Prostate gland (tissue), 2 donors: ENCODE measurements at regions not wholly inside any gene's neighbourhood (a gene's known extent, or its start where the extent isn't known, plus 50 kb on each side); places are given as distances from the start of the nearest gene placed in this dataset.

Source experiments
- DNase-seq: peaks from one replicate; pipeline ENCODE4 v3.0.0-alpha.2; 2019; ENCODE audit warnings: low spot score
- H3K27ac ChIP-seq, 2 donors: fragments of 200-600 bp; sonication (generic); 2 replicates each; pipeline ENCODE4 v1.5.1; 2017 to 2019
- H3K27me3 ChIP-seq: fragments of 200-600 bp; sonication (generic); replicated peaks from 2 replicates; pipeline ENCODE4 v1.5.1; 2019; ENCODE audit not compliant: insufficient read depth
- H3K36me3 ChIP-seq, 2 donors: fragments of 200-600 bp; sonication (generic); 1 replicate in 1 of 2; 2 replicates in 1 of 2; pipeline versions ENCODE4 v1.5.1 to v1.8.1; 2017 to 2019
- H3K4me1 ChIP-seq: fragments of 200-600 bp; sonication (generic); replicated peaks from 2 replicates; pipeline ENCODE4 v1.5.1; 2019
- H3K4me3 ChIP-seq, 2 donors: fragments of 200-600 bp; sonication (generic); 2 replicates each; pipeline ENCODE4 v1.5.1; 2017 to 2019
- H3K9me3 ChIP-seq: fragments of 200-600 bp; sonication (generic); 2 replicates; pipeline ENCODE4 v1.5.1; 2017
- POLR2A ChIP-seq: fragments of 450-650 bp; IDR thresholded peaks from one replicate; pipeline ENCODE4 v1.6.1; 2016; ENCODE audit warnings: antibody characterized with exemption, mild to moderate bottlenecking
- POLR2AphosphoS5 ChIP-seq: sonication (generic); formaldehyde crosslinking; IDR thresholded peaks from one replicate; pipeline ENCODE4 v1.6.1; 2017; ENCODE audit warnings: antibody characterized with exemption
- WGBS: methylation state at CpG from one replicate; pipeline ENCODE4 v1.1.5; 2018; 5-methylcytosine and 5-hydroxymethylcytosine counted together
- intact Hi-C: fragments of 100-400 bp; cut with DNase I; formaldehyde crosslinking; loops from one replicate; pipeline ENCODE4 v1.14.2; 2022
- TF ChIP-seq, protein P1 (sequence below), 4 experiments: fragments of 200-600 bp in 2 of 4; fragments of 450-650 bp in 2 of 4; sonication (generic) in 2 of 4; IDR thresholded peaks; 1 replicate in 3 of 4; 2 replicates in 1 of 4; pipeline ENCODE4 v1.5.1; 2016 to 2019; ENCODE audit warnings: antibody characterized with exemption in 4 of 4, mild to moderate bottlenecking in 2 of 4, moderate library complexity in 2 of 4

DNA sequence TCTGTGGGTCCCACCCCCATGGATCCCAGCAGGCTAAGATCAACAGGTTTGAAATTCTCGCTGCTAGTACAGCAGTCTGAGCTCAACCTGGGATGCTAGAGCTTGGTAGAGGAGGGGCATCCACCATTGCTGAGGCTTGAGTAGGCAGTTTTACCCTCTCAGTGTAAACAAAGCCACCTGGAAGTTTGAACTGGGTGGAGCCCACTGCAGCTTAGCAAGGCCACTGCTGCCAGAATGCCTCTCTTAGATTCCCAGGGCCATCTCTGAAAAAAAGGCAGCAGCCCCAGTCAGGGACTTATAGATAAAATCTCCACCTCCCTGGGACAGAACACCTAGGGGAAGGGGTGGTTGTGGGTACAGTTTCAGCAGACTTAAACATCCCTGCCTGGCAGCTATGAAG is 190.0 kb upstream of the CACNA2D1 start:
- Histone ChIP-seq H3K9me3 (no peaks in the 10 kb centered on the region), H3K4me1 (no peaks in the 10 kb centered on the region), H3K36me3 (no peaks in the 10 kb centered on the region), H3K27me3 (no peaks in the 10 kb centered on the region), H3K4me3 (no peak overlapping the region), H3K27ac (no peak overlapping the region)
- intact Hi-C loops = no loop called here
- TF ChIP-seq, protein P1, sequence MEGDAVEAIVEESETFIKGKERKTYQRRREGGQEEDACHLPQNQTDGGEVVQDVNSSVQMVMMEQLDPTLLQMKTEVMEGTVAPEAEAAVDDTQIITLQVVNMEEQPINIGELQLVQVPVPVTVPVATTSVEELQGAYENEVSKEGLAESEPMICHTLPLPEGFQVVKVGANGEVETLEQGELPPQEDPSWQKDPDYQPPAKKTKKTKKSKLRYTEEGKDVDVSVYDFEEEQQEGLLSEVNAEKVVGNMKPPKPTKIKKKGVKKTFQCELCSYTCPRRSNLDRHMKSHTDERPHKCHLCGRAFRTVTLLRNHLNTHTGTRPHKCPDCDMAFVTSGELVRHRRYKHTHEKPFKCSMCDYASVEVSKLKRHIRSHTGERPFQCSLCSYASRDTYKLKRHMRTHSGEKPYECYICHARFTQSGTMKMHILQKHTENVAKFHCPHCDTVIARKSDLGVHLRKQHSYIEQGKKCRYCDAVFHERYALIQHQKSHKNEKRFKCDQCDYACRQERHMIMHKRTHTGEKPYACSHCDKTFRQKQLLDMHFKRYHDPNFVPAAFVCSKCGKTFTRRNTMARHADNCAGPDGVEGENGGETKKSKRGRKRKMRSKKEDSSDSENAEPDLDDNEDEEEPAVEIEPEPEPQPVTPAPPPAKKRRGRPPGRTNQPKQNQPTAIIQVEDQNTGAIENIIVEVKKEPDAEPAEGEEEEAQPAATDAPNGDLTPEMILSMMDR (IDR thresholded peaks at IDR 0.05) = no peak
- no peak for TF ChIP-seq POLR2A
- no peak for TF ChIP-seq POLR2AphosphoS5
- 94% methylated on average over 1 of the region's 1 CpG for WGBS
- DNase-seq = no peak

DNA sequence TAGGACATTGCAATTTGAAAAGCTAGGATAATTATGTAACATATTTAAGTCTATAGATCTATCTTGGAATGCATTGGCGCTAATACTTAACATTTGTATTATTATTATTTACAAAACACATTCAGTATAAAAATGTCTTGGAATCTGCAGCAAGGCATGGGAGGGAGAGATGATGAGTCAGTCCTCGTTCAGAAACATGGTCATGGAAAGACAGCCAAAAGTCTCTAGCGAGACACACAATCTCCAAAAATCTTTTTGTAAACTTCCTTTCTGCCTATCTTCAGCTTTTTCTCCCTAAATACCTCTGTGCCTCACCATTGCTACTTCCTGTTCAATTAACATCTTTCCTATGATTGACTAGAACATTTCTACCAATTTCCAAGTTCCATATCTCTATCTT is 188.4 kb upstream of the CACNA2D1 start:
- intact Hi-C loops = no loop called here

DNA sequence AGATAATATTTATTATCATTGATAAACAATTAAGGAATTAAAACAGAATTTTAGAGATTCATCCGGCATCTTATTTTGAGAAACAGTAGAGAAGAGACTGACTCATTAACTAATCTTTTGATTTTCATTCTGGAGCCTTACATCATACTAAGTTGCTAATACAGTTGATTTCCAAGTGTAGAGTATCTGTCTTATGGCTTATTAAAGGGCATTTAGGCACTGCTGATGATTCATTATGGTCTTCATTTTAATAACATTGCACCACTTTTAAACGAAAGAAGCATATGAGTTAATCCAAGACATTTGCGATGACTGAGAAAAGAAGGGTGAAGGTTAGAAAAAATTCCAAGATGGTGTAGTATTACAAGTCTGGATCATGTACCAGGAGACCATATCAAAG is 186.0 kb upstream of the CACNA2D1 start:
- TF ChIP-seq POLR2A (no peak), POLR2AphosphoS5 (no peak)
- TF ChIP-seq, protein P1 (IDR thresholded peaks at IDR 0.05) = no peak
- 82% methylated on average over 3 of the region's 3 CpGs for WGBS
- intact Hi-C loops = no loop called here

More for the DNA sequence above, 188.4 kb upstream of the CACNA2D1 start:
- TF ChIP-seq POLR2A (no peak), POLR2AphosphoS5 (no peak)
- TF ChIP-seq, protein P1 (IDR thresholded peaks at IDR 0.05) = no peak
- Histone ChIP-seq H3K9me3 (no peaks in the 10 kb centered on the region), H3K4me1 (no peaks in the 10 kb centered on the region), H3K4me3 (no peak overlapping the region), H3K27me3 (no peaks in the 10 kb centered on the region), H3K36me3 (no peaks in the 10 kb centered on the region), H3K27ac (no peak overlapping the region)
- DNase-seq = no peak
- 49% methylated on average over 3 of the region's 3 CpGs for WGBS

DNA sequence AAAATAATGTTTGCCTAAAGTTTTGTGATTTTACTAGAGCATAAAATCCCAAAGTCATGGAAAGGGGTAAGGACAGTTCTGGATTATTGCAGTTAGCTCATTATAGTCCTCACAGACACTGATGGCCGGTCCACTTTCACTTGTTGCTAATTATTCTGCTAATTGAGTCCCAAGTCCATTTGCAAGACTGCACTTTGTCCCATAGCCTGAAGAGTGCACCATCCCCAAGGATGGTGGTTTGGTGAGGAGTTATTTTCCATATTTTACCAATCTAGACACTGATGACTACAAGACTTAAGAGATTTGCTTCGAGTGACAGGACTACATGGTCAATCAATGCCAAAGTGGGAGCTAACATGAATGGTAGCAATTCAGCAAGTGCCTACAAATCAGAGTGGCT is 181.8 kb upstream of the CACNA2D1 start:
- Histone ChIP-seq H3K9me3 (no peaks in the 10 kb centered on the region), H3K4me1 (no peaks in the 10 kb centered on the region), H3K27me3 (no peaks in the 10 kb centered on the region), H3K36me3 (no peaks in the 10 kb centered on the region), H3K27ac (no peak overlapping the region), H3K4me3 (no peak overlapping the region)
- TF ChIP-seq POLR2A (no peak), POLR2AphosphoS5 (no peak)
- TF ChIP-seq, protein P1 (IDR thresholded peaks at IDR 0.05) = no peak
- intact Hi-C loops = no loop called here
- no peak for DNase-seq
- WGBS = 82% methylated on average over 2 of the region's 2 CpGs

More for the DNA sequence above, 186.0 kb upstream of the CACNA2D1 start:
- no peak for DNase-seq
- no peaks in the 10 kb centered on the region for H3K4me1 ChIP-seq
- H3K27me3 ChIP-seq = no peaks in the 10 kb centered on the region
- no peak overlapping the region for H3K4me3 ChIP-seq
- H3K27ac ChIP-seq = no peak overlapping the region
- no peaks in the 10 kb centered on the region for H3K9me3 ChIP-seq
- H3K36me3 ChIP-seq = no peaks in the 10 kb centered on the region

DNA sequence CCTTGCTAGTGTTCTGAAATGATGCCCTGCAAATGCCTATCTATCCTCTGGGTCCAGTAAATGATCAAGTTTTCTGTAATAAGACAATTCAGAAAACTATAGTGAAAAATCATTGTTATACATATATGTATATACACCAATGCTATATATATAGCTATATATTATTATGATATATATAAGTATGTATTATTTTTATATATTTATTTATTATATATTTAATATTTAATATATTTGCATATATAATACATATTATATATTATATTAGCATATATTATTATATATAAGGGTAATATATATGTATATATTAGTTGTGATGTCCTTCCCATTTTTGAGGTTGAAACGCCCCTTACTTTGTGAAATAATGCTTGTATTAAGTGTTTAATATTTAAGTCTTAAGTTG is 181.4 kb upstream of the CACNA2D1 start:
- Histone ChIP-seq H3K4me1 (no peaks in the 10 kb centered on the region), H3K4me3 (no peak overlapping the region), H3K9me3 (no peaks in the 10 kb centered on the region), H3K27ac (no peak overlapping the region), H3K27me3 (no peaks in the 10 kb centered on the region), H3K36me3 (no peaks in the 10 kb centered on the region)
- intact Hi-C loops = no loop called here
- TF ChIP-seq, protein P1 (IDR thresholded peaks at IDR 0.05) = no peak
- TF ChIP-seq POLR2AphosphoS5 = no peak
- no peak for TF ChIP-seq POLR2A
- 91% methylated on average over 1 of the region's 1 CpG for WGBS
- no peak for DNase-seq
